OCI-LY7 (cell line): ENCODE measurements at regions not wholly inside any gene's neighbourhood (a gene's known extent, or its start where the extent isn't known, plus 50 kb on each side); places are given as distances from the start of the nearest gene placed in this dataset.

Experiments
- CTCF ChIP-seq: fragments of 200-600 bp; sonication (generic); conservative IDR thresholded peaks from 2 replicates; pipeline ENCODE4 v1.5.1; 2014; ENCODE audit warnings: mild to moderate bottlenecking, antibody characterized with exemption, low read length, moderate library complexity, mixed read lengths
- EZH2phosphoT487 ChIP-seq: fragments of 200-600 bp; sonication (generic); IDR thresholded peaks from 2 replicates; pipeline ENCODE4 v1.6.1; 2018; ENCODE audit warnings: low read depth, borderline replicate concordance, mild to moderate bottlenecking, mixed run types, antibody characterized with exemption, low read length, moderate library complexity, mixed read lengths

GRCh38 chr15:37219211-37219701 is 118.9 kb upstream of the MEIS2 start:
- no peak for TF ChIP-seq CTCF
- no peak for TF ChIP-seq EZH2phosphoT487
